H7 (cell line): ENCODE measurements at regions not wholly inside any gene's neighbourhood (a gene's known extent, or its start where the extent isn't known, plus 50 kb on each side); places are given as distances from the start of the nearest gene placed in this dataset.
A peak's percentile ranks its signal among the peaks of the same experiment; 100 is the strongest.
"Not testable (repeated sequence)": the region's sequence is repeated elsewhere in the genome, so short reads cannot be mapped to it uniquely, and the experiment has no call there.

ENCODE experiments used
- DNase-seq: peaks from one replicate; pipeline ENCODE4 v3.0.0; 2012
- H3K27me3 ChIP-seq: 2 replicates; pipeline ENCODE4 v1.6.0; 2011; ENCODE audit warnings: mild to moderate bottlenecking, low read length; ENCODE audit not compliant: control insufficient read depth, insufficient read depth
- H3K36me3 ChIP-seq: replicated peaks from 2 replicates; pipeline ENCODE4 v1.5.1; 2011; ENCODE audit warnings: low read length; ENCODE audit not compliant: control insufficient read depth, insufficient read depth
- H3K4me3 ChIP-seq: 2 replicates; pipeline ENCODE4 v1.5.1; 2011; ENCODE audit warnings: low read depth, mild to moderate bottlenecking, control low read depth, low read length, moderate library complexity; ENCODE audit not compliant: insufficient read depth

- not testable (repeated sequence) for H3K36me3 ChIP-seq, H3K4me3 ChIP-seq, DNase-seq, H3K27me3 ChIP-seq
Observed at GRCh38 chr5:110887170-110887569, 148.4 kb downstream of the SLC25A46 start.

GRCh38 chr5:110893854-110894483 is 155.2 kb downstream of the SLC25A46 start:
- H3K27me3 ChIP-seq, H3K36me3 ChIP-seq, DNase-seq, H3K4me3 ChIP-seq: not testable (repeated sequence)

DNA sequence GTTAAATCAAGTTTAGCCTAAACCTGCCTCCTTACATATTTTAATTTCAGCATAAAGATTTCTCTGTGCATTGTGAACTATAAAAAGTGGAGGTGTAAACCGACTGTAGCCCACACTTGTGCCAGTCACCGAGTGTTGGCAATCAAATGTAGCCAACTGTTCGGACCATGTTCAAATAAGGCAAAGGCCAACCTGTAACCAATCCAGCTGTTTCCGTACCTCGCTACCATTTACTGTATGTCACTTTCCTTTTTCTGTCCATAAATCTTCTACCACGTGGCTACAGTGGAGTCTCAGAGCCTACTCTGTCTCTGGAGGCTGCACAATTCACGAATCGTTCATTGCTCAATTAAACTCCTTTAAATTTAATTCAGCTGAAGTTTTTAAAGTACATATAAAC is 156.0 kb downstream of the SLC25A46 start:
- Histone ChIP-seq H3K4me3 (no peak overlapping the region), H3K27me3 (no peaks in the 10 kb centered on the region), H3K36me3 (no peaks in the 10 kb centered on the region)
- no peak for DNase-seq

DNA sequence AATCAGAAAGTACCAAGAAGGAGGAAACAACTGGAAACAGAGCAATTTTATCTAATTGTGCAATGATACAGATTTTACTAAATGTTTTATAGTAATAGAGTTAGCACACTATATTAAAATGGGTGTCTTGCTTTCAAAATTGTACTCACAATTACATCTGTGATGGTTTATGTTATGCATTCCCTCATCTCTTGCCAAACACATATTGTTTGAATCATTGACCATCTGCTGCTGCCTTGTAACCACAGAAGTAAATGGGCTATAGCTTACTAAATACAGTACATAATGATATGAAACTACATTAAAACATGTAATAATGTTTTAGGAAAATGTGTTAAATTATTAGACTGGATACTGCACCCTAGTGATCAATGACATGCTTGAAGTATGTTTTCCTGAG is 158.1 kb downstream of the SLC25A46 start:
- no peaks in the 10 kb centered on the region for H3K27me3 ChIP-seq
- no peak for DNase-seq
- H3K4me3 ChIP-seq = no peak overlapping the region
- no peaks in the 10 kb centered on the region for H3K36me3 ChIP-seq

GRCh38 chr5:110899566-110900412 is 161.0 kb downstream of the SLC25A46 start:
- Histone ChIP-seq H3K36me3 (no peaks in the 10 kb centered on the region), H3K27me3 (no peaks in the 10 kb centered on the region), H3K4me3 (no peak overlapping the region)
- DNase-seq = peak; percentile 23

GRCh38 chr5:110900829-110901228 is 162.0 kb downstream of the SLC25A46 start:
- Histone ChIP-seq H3K36me3 (no peaks in the 10 kb centered on the region), H3K27me3 (no peaks in the 10 kb centered on the region), H3K4me3 (no peak overlapping the region)
- DNase-seq = no peak

- Histone ChIP-seq H3K36me3 (no peaks in the 10 kb centered on the region), H3K27me3 (no peaks in the 10 kb centered on the region)
- DNase-seq = no peak
Observed at GRCh38 chr5:110903966-110904365, 165.2 kb downstream of the SLC25A46 start.

GRCh38 chr5:110908848-110909247 is 162.7 kb upstream of the TSLP start:
- H3K36me3 ChIP-seq = no peaks in the 10 kb centered on the region
- no peak for DNase-seq

More at GRCh38 chr5:110903966-110904365, 165.2 kb downstream of the SLC25A46 start:
- H3K4me3 ChIP-seq = no peak overlapping the region

GRCh38 chr5:110909415-110909814 is 162.1 kb upstream of the TSLP start:
- Histone ChIP-seq H3K4me3 (no peak overlapping the region), H3K27me3 (no peaks in the 10 kb centered on the region), H3K36me3 (no peaks in the 10 kb centered on the region)
- DNase-seq = no peak

More at GRCh38 chr5:110908848-110909247, 162.7 kb upstream of the TSLP start:
- H3K4me3 ChIP-seq = no peak overlapping the region
- H3K27me3 ChIP-seq = no peaks in the 10 kb centered on the region

- Histone ChIP-seq H3K4me3 (no peak overlapping the region), H3K36me3 (no peaks in the 10 kb centered on the region), H3K27me3 (no peaks in the 10 kb centered on the region)
- no peak for DNase-seq
Observed at GRCh38 chr5:110909950-110910349, 161.6 kb upstream of the TSLP start.

DNA sequence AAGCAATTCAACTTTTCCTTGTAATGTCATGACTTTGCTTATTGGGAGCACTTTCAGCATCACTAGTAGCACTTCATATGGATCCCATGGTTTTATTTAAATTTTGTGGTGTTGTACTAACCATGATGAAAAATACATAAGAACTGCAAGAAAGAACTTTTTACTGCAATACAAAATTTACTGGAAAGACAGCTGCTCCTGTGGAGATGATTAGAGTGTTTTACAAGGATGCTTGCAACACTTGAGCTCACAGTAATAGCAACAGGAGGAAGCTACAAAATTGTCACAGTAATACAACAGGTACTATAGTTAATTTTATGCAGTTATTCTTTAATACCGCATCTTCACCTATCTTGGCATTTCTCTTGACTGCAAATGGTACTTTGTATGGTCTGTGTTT is 158.3 kb upstream of the TSLP start:
- Histone ChIP-seq H3K27me3 (no peaks in the 10 kb centered on the region), H3K4me3 (no peak overlapping the region), H3K36me3 (no peaks in the 10 kb centered on the region)

GRCh38 chr5:110916381-110917049 is 155.0 kb upstream of the TSLP start:
- no peak for DNase-seq
- Histone ChIP-seq H3K27me3 (no peaks in the 10 kb centered on the region), H3K4me3 (no peak overlapping the region), H3K36me3 (no peaks in the 10 kb centered on the region)

More for the DNA sequence above, 158.3 kb upstream of the TSLP start:
- DNase-seq = no peak

GRCh38 chr5:110917161-110917875 is 154.2 kb upstream of the TSLP start:
- Histone ChIP-seq H3K27me3 (no peaks in the 10 kb centered on the region), H3K4me3 (no peak overlapping the region), H3K36me3 (no peaks in the 10 kb centered on the region)
- DNase-seq = no peak

DNA sequence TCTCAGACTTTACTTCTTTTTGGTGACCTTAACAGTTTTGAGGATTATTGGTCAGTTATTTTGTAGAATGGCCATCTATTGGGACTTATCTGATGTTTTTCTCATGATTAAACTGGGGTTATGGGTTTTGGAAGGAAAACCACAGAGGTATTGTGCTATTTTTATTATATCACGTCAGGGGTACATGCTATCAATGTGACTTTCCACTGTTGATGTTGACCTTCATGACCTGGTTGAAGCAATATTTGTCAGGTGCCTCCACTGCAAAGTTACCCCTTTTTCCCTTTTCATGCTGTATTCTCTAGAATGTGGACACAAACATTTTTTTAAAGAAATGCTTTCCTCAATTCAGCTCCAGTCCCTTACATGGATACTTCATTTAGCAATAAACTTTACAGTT is 152.8 kb upstream of the TSLP start:
- no peaks in the 10 kb centered on the region for H3K36me3 ChIP-seq
- DNase-seq = no peak
- H3K4me3 ChIP-seq = no peak overlapping the region
- no peaks in the 10 kb centered on the region for H3K27me3 ChIP-seq
